GM21390 (cell line): ENCODE measurements at regions not wholly inside any gene's neighbourhood (a gene's known extent, or its start where the extent isn't known, plus 50 kb on each side); places are given as distances from the start of the nearest gene placed in this dataset.

ENCODE experiments used
- ATAC-seq: cut with Tn5 transposase; IDR thresholded peaks from one replicate; pipeline ENCODE4 v1.9.1; 2021; ENCODE audit not compliant: unreplicated experiment

DNA sequence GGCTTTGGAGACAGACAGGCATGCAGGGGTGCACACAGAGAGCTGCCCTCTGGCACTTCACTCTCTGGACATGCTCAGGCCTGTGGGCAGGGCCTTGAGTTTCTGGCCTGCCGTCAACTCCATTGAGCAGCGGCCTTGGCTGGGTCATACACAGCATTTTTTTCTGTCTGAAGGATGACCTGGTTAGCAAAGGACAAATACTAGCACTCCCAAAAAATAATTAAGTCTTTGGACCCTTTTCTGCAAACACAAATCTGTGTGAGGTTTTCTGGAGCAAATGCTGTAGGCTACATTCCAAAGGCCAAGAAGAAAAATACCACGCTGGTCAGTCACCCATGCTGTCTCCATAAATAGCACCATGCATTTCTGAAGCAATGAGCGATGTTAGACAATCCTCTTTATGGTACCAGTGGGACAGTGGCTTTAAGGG, 124.7 kb upstream of the CTAGE1 start:
- ATAC-seq, result no peak

DNA sequence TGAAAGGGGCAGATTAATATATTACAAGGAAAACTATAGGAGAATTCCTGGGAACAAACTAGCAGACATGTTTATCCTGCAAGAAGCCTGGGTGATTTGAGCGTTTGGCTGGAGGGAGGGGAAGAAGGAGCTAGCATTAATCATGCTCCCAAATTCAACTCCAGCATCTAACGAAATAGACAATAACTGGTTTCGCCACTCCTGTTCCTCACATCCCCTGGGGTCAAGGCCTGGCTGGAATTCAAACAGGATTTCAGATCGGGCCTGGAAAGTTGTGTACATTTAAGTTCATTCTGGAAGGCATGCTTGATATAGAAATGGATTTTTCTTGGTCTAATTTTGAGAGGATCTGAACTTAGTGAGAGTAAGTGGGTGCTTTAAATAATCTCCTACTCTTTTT, 126.1 kb upstream of the CTAGE1 start:
- ATAC-seq, result no peak

DNA sequence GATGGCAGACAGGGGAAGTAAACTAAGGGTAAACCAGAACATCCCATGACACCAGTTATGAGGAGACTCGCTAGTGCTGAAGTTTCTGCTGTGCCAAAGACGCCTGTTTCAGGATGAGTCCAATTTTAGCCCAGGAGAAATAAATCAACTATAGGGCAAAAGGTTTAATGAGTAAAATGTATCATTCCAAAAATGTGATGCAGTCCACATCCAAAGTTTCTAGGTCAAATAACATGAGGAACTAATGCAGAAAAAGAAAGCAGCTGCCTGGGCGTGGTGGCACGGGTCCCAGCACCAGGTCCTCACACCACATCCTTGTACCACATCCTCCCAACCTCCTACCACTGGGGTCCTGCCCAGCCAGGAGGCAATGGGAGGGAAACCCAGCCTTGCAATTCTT, 126.9 kb upstream of the CTAGE1 start:
- no peak for ATAC-seq

DNA sequence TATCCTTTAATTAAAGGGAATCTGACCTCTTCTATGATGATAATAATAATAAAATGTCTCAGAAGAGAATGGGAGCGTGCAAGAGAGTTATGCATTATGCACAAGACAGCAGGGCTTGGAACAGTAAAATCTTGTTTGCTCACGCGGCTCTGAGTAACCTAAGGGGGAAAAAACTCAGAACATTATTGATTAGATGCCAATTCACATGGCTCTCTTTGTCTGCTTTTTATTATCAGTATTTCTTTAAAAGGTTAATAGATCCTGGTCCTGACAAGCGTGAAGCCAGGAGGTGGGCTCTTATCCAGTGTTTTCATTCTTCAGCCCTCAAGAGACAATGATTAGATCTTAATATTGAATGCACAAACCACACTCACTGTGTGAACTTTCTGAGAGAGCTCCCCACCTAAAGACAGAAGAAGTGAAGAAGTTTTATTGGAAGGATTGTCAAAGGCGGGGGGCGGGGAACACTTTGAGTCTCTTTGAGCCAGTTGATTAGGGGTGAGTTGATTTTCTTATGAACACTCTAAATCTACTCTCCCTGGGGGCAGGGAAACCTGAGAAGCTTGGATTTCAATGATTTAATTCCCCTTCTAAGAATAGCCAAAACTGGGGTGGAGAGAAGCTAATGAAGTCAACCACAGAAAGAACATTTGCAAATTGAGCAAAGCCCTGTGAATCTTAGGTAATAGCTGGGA, 127.5 kb upstream of the CTAGE1 start:
- ATAC-seq, result no peak

DNA sequence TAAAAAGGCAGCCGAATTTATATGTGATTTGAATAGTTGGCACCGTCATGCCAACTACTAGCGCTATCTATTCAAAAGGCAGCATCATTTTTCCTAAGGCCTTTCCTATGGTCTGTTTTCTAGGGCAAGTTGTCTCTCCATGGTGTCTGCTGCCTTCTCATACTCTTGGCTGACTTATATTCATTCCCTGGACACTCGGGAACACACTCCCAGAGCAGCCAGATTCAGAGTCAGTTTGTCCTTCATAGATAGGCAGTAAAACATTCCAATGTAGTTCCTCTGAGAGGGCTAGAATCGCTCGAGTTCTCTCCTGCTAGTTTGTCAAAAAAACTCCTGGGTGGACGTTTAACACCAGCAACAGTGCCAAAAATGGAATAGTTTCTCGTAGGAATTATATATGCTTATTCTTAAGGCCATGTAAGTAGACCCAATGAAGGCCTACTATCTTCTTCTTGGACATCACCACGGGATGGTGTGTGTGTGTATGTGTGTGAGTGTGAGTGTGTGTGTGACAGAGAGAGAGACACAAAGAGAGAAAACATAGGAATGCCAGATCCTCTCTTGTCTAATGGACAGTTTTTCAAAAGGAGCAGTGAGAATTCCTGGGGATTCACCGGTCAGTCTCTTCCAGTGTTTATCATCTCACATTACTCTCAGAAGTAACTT, 129.3 kb upstream of the CTAGE1 start:
- no peak for ATAC-seq

DNA sequence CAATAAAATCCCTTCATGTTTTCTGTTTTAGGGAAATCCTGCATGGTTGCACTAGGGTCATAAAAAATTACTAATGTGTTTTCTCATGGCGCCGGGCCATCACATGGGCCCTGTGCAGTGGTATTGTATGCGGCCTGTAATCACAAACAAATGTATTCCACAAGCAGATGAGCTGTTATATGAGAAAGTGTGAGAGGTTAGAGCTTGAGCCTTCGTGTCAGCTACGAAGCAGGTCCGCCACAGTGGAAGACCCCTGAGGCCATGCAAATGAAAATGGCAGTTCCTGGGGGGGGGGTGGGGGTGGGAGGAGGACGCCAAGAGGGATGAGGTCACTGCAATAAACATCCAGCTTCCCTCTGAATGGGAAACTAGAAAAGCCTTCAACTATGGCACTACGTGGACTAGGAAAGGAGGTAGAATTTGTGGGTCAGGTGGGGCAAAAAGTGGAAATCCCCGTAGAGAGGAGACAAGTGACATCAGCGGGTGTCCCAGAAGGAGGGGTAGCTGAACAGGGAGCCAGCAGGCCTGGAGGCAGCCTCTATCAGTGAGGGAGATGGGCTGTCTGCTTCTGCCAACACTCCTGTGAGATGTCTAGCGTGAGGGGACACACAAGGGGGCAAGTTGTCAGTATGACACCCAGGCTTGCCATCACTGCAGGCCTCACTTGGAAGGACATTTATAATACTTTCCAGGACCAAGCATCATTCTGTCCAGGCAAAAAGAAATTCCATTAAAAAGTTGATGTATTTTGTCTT, 130.3 kb upstream of the CTAGE1 start:
- no peak for ATAC-seq

DNA sequence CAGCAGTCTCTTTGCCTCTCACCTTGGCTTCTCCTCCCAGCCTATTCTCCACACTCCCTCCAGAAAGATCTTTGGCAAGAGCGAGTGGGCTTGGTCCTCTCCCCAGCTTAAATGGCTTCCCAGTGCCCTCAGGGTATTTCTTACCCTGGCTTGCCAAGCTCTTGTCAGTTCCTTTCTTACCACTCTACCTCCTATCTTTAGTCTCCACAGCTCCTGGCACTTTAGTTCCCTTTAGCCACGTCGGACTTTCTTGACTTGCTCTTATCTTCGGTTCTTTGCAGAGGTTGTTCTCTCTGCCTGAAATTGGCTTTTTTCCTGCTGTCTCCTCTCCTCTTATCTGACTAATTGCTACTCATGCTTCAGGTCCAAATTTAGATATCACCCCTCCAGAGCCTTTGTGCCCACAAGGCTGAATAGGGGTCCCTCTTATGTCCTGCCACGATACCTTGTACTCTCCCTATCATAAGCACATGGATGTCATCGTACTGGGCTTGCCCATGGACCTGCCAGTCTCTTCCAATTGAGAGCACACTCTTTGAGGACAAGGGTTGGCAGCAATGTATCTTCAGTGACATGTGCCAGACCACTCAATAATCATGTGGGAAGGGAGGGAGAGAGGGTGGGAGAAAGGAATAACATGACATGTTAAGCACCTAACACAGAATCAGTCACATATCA, 131.7 kb upstream of the CTAGE1 start:
- no peak for ATAC-seq

DNA sequence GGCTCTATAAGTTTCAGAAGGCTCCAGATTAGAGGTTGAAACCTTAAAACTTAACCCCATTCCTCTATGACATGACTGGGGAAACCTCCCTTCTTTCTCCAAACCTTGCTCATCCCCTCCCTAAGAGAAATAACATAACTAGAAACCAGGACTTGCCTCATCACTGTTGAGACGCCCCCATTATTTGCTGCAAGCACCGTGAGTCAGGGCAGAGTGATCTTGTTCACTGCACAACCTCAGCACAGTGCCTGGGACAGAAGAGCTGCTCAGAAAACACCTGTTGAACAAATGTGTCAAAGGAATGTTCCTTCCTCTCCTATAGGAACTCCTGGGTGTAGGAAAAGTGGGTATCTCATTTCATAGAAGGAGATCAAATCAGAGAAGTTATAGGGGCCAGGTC, 132.7 kb upstream of the CTAGE1 start:
- no peak for ATAC-seq

DNA sequence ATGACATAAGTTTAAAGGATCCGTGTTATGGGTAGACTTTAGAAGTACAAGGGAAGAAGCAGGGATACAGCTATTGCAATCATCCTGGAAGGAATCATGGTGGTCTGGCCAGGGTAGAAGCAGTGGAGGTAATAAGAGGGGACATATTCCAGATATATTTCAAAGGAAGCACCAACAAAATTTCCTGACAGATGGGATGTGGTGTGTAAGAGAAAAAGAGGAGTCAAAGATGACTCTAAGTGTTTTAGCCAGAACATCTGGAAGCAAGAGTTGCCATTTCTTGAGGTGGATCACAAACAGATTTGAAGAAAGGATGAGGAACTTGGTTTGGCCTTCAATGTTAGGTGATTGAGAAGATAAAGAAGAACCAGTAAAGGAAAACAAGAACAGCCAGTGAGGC, 133.1 kb upstream of the CTAGE1 start:
- no peak for ATAC-seq

DNA sequence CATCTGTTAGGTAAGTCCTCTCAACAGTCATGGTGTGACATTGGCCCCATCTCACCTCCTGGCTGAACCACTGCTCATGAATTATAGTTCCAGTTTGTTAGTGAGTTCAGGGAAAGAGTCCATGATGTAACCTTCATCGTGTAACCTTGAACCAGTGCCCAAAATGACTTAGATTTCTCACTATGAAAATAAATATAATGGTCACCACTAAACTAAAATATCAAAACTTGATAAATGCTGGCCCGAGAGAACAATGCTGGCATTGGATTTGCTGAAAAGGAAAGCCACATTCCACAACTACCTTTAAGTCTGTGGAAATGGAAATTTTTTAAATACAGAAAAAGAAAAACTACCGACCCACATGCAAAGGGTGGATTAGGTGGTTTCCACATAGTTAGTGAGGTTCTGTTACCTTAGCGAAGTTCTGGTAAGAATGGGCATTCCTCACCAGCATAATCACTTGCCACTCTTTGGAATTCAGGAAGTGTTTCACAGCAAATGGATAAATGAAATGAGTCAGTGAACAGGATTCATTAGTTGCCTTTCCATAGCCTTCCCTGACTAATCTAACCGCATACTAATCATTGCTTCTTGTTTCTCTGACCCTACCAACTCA, 133.9 kb upstream of the CTAGE1 start:
- no peak for ATAC-seq

DNA sequence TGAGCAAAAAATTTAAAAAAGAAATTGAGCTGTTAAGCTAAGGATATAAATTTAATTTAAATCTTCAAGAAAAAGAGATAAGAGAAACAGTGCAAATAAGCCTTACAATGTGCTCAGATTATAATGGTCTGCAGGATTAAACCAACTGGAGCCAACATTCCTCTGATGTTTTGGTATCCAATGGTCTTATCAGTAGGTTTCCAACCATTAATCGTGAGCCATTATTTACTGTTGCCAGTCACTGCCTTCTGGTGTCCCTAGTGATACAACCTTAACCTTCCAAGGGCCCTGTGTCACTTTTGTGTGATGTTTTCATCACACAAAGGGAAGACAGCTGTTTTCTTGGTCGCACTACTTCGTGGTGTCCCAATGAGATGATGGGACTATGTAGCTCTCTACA, 134.5 kb upstream of the CTAGE1 start:
- ATAC-seq, result no peak

DNA sequence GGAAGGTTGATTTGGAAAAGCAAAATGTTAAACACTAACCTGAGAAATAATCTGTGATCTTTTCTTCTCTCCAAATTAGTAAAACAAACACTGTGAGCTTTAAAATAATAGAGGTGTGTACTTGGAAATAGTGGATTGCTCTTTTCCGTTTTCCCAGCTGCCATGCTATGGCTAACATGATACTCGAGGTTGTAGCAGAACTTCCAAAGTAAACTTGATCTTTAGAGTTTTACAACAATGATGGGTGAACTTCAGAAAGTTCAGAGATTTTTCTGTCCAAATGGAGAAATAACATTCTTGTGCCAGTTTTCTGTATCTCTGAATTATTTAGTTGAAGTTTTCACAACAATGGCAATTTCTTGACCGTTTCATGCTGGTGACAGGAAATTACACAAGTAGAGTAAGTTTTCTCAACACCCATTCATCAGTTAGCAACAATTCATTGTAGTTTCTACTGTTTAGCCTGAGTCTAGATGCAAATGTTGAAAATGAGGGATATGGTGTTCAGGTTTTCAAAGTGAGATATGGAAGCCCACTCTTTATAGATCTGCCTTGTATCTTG, 135.3 kb upstream of the CTAGE1 start:
- ATAC-seq, result no peak

DNA sequence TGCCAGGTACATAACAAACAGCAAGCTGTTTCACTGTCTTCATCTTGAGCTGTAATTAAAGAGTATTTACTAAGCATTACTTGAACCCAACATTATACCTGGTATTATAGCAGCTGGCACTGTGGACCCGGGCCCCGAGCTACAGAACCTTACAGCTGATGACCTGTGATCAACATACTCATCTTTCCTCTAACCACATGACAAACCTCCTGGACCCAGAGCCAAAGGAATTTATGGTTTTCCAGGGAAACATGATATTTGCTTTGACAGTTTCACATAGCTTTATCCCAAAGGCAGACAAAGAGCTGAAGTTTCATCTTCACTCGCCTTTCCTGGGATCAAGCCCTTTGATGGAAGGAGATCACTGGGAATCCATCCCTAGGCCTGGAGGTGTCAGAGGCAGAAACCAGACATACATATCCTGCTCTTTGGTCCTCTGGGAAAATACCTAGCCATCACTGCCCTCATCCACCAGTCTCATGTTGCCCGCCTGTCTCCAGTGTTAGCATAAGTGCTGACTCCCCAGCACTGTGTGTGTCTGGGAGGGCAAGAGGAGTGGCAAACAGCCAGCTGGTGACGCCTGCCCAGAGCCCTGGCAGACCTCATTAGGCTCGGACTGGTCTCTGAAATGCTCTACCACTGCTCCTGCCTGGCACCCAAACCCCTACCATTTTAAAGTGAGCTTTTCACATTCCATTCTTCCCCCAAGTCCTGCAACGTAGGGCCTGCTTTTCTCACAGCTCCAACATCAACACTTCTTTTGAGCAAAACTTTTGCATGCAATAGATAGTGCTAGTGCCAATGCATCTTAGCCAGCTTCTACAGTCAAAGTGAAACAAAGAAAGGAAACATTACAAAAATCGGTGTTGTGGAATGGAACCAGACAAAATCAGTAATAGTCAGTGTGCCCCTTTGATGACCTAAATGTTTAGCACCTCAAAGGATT, 138.8 kb upstream of the CTAGE1 start:
- no peak for ATAC-seq

DNA sequence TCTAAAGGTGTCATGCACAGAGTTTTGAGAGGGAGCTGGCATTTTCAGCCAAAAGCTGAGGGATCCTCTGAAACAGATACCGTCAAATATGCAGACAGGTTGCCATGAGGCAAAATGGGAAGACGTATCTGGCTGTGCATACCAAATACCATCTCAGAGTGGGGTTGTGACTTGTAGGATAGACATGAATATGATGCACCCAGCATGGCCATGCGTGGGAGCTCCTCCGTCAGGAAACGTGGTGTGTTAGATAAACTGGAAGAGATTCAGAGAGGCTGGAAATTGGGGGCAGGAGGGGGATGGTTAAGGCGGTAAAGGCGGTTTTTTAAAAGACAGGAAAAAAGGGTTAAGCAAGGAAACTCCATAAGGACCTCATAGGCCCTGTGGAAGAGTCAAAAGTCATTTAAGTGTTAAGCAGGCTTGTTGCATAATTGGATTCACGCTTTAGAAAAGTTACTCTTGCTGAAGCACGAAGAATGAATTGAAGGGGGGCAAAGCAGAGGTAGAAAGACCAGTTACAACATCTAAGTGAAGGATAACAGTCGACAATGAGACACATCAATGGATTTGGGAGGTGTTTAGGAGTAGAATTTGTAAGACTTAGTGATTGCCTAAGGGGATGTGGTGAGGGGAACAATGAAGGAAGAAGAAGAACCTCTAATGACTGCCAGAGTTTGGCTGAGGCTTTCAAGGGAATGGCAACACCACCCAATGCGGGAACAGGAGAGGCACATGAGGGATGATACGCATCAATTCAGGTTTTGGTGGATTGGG, 139.6 kb upstream of the CTAGE1 start:
- ATAC-seq, result no peak

DNA sequence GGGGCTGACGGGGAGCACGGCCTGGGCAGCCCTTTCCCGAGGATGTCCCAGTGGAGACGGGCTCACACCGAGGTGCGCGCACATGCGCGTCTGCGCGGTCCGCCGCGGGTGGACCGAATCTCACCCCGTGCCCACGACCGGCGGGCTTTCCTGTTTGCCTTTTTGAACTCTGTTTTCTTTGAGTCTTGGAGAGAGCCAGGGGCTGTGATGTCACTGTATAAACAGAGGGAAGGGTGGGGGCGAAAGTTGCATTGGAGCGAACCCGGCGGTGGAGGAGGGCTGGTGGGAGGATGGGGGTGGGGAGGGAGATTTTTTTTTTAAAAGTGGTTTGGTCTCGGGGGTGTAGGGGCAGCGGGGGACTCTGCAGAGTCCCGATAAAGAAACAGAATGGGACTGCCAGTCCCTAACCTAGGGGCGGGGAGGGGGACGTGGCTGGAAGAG, 141.2 kb upstream of the CTAGE1 start:
- ATAC-seq, result no peak

DNA sequence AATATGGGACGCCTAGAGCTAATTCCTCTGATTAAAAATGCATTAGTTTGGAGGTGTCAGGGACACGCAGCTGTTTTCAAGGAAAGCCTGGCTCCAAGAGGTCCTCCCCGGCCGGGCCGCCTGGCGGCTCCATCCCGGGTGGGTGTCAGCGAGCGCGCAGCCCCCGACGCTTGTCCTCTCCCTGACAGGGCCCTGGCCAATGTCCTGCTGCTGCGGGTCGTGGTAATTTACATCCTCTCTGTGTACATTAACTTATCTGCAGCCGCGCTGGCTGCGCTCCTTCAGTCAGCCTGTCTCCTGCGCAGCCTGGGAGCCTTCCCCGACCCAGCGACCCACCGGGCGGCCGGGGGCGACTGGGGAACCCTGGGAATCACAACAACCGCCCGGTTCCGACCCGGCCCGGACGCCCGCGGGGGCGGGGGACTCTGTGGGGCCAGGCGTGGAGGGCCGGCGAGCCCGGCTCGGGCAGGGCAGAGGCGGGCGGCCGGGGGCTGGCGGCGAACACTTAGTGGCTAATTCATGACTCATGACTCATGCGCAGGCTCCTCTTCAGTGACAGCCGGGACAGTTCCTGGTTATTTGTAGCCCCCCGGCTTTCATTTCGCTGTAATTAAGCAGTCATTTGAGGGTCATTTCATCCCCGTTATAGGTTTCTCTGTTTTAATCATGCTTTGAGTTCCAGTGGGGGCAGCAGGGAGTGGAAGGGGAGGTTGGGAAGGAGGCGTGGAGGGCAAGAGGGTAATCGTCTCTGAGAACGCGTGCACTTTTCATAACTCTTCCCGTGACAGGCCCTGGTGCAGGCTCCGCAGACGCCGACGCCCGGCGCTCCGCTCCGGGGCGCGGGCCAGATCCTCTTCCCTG, 141.9 kb upstream of the CTAGE1 start:
- no peak for ATAC-seq

DNA sequence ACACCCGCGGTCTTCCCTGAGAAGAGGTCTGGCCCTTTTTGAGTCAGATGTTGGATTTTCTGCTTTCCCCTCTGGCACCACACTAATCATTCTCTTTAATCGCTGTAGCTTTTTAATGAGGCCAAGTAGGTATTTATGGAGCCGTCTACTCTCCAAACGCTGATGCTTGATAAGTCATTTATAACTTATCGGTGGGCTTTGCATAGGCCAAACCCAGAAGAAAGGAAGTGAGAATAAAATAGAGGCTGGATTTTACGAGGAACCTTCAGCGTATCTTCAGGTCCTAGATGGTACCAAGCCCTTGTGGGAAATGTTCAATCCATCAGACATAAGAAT, 142.5 kb upstream of the CTAGE1 start:
- ATAC-seq, result no peak

DNA sequence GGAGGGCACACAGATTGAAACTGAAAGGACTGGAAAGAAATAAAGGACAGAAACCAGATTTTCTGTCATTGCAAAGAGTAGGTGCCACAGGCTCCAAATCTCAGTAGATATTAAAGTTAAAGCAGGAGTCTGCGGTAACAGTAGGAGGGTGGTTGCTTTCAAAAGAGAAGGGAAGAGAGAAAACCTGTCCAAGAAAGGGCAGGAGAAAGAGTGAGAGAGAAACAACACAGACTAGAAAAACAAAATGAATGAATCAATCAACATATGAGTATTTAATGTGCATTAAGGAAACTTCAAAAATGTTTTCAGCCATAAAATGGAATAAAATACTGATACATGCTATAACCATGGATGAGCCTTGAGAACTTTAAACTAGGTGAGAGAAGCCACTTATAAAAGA, 143.1 kb upstream of the CTAGE1 start:
- no peak for ATAC-seq
